ENCODE measurements at regions not wholly inside any gene's neighbourhood (a gene's known extent, or its start where the extent isn't known, plus 50 kb on each side); places are given as distances from the start of the nearest gene placed in this dataset.

DNA sequence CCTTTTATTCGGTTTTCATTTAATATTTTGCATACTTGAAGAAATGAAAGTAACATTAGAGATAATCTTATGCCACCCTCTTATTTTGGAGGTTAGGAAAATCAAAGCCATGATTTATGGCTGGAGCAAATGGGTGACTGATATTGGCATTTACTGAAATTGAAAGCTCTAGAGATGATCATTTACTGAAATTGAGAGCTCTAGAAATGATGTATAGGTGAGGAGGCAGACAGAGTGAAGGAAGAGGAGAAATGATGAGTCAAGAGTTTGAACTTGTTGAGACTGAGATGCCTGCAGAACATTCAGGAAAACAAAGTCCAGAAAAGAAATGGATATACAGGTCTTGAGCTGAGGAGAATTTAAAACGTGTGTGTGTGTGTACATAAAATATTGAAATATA lies 217.6 kb downstream of the LTN1 start:
- H3K27ac ChIP-seq, result no peak overlapping the region
- WGBS, result 51% methylated on average over 2 of the region's 2 CpGs
- H3K36me3 ChIP-seq, result no peaks in the 10 kb centered on the region
- TF ChIP-seq POLR2A (IDR thresholded peaks at IDR 0.05), result no peak
- TF ChIP-seq POLR2AphosphoS5 (IDR thresholded peaks at IDR 0.05), result no peak
- no peak for TF ChIP-seq EP300 (IDR thresholded peaks at IDR 0.05)
- TF ChIP-seq CTCF (IDR thresholded peaks at IDR 0.05), result no peak
- H3K9me3 ChIP-seq, result no peaks in the 10 kb centered on the region
- H3K4me3 ChIP-seq, result no peak overlapping the region
- no peak for DNase-seq (ENCODE audit: low spot score in 2 of 2)
- no peaks in the 10 kb centered on the region for H3K27me3 ChIP-seq
- H3K4me1 ChIP-seq, result peaks cover 5% of the 10 kb centered on the region

DNA sequence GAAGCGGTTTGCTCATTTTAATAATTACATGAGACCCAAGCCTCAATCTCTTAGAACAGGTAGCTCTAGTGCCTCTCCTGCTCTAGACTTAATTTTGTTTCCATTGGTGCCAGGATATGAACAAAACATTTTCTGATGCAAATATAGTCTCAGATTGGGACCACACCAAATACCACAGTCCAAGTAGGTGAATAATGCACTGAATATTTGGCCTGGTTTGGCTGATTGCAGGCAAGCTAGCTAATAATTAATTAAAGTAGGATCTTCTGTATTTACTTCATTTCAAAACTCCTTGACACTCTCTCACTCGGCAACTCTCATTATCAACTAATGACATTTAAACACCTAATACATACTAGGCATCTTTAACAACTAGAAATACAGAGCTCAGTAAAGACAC lies 219.6 kb downstream of the LTN1 start:
- WGBS, result 86% methylated on average over 2 of the region's 2 CpGs
- H3K27ac ChIP-seq, result no peak overlapping the region

DNA sequence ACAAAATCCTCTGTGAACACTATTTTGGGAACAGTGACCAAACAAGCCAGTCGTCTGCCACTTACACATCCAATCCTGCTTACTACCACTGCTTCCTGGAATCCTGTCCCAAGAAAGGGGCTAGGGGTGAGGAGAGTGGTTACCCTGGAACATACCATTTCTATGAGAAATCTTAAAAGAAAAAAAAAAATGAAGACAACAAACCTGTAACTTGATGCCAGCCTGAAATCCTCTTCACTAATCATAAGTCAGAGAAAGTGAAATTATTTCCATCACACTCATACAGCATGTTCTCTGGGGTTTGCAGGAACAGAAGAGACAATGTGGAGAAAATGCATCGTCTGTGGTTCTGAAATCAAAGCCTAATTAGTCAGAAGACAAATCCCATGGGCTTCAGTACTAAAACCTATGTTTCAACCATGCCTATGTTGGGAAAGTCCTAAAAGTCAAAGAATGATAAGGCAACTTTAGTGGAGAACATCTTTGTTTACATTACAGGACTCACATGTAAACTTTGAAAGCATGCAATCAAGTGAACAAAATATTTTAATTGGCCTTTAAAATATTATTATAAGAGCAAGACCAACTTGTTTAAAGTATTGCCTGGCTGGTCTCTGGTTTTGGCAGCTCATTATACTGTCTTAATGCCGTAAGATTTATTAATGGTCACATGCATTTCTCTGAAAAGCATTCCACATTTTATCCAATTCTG lies 220.7 kb downstream of the LTN1 start:
- Histone ChIP-seq H3K9me3 (no peaks in the 10 kb centered on the region), H3K4me1 (peaks cover 5% of the 10 kb centered on the region), H3K4me3 (no peak overlapping the region), H3K36me3 (no peaks in the 10 kb centered on the region), H3K27ac (no peak overlapping the region), H3K27me3 (no peaks in the 10 kb centered on the region)
- TF ChIP-seq EP300 (IDR thresholded peaks at IDR 0.05) (no peak), POLR2AphosphoS5 (IDR thresholded peaks at IDR 0.05) (no peak), CTCF (IDR thresholded peaks at IDR 0.05) (no peak), POLR2A (IDR thresholded peaks at IDR 0.05) (no peak)
- 49% methylated on average over 3 of the region's 3 CpGs for WGBS
- no peak for DNase-seq (ENCODE audit: low spot score in 2 of 2)

More for the DNA sequence above, 219.6 kb downstream of the LTN1 start:
- no peak overlapping the region for H3K4me3 ChIP-seq
- no peaks in the 10 kb centered on the region for H3K36me3 ChIP-seq
- DNase-seq (ENCODE audit: low spot score in 2 of 2), result no peak
- peaks cover 5% of the 10 kb centered on the region for H3K4me1 ChIP-seq
- no peaks in the 10 kb centered on the region for H3K27me3 ChIP-seq
- H3K9me3 ChIP-seq, result no peaks in the 10 kb centered on the region
- no peak for TF ChIP-seq POLR2AphosphoS5 (IDR thresholded peaks at IDR 0.05)
- no peak for TF ChIP-seq CTCF (IDR thresholded peaks at IDR 0.05)
- no peak for TF ChIP-seq POLR2A (IDR thresholded peaks at IDR 0.05)
- no peak for TF ChIP-seq EP300 (IDR thresholded peaks at IDR 0.05)

DNA sequence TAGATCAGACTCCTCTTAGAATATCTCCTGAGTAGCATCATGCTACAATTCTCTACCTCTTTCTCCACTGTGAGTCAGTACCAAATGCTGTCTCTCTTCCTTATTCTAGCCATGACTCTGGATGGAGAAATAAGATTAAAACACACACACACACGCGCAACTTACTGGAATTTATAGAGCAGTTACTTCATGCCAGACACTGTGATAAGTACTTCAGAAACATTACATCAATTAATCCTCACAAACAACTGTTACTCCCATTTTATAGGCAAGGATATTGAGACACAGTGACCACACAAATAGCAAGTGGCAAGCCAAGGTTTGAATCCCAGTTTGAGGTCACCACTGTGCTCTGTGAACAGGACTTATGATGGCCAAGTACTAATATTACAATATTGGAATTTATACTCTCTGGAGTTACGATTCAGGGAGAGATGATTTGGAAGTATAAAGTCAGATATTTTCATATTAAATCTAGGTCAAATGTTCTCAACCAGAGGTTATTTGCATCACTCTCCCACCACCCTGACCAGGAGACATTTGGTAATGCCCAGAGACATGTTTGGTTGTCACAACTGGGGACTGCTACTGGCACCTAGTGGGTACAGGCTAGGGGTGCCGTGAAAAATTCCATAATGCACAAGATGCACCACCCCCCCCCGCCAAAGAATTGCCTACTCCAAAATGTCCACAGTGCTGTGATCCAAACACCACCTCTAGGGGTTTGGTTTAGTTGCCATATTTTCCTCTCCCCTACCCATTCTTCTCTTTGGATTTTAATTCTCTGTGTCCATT lies 221.6 kb downstream of the LTN1 start:
- peaks cover 5% of the 10 kb centered on the region for H3K4me1 ChIP-seq
- no peak for DNase-seq (ENCODE audit: low spot score in 2 of 2)
- WGBS, result 95% methylated on average over 5 of the region's 5 CpGs
- no peaks in the 10 kb centered on the region for H3K27me3 ChIP-seq
- TF ChIP-seq POLR2A (IDR thresholded peaks at IDR 0.05) (no peak), CTCF (IDR thresholded peaks at IDR 0.05) (no peak), POLR2AphosphoS5 (IDR thresholded peaks at IDR 0.05) (no peak), EP300 (IDR thresholded peaks at IDR 0.05) (no peak)
- no peaks in the 10 kb centered on the region for H3K9me3 ChIP-seq
- no peak overlapping the region for H3K27ac ChIP-seq
- no peak overlapping the region for H3K4me3 ChIP-seq
- no peaks in the 10 kb centered on the region for H3K36me3 ChIP-seq

GRCh38 chr21:28769683-28770082 lies 223.0 kb downstream of the LTN1 start:
- Histone ChIP-seq H3K4me3 (no peak overlapping the region), H3K36me3 (no peaks in the 10 kb centered on the region), H3K4me1 (peaks cover 5% of the 10 kb centered on the region), H3K9me3 (no peaks in the 10 kb centered on the region), H3K27me3 (no peaks in the 10 kb centered on the region), H3K27ac (no peak overlapping the region)
- no peak for DNase-seq (ENCODE audit: low spot score in 2 of 2)
- TF ChIP-seq CTCF (IDR thresholded peaks at IDR 0.05) (no peak), EP300 (IDR thresholded peaks at IDR 0.05) (no peak), POLR2AphosphoS5 (IDR thresholded peaks at IDR 0.05) (no peak), POLR2A (IDR thresholded peaks at IDR 0.05) (no peak)

Measured in suprapubic skin (tissue), 4 donors.